ENCODE measurements at regions not wholly inside any gene's neighbourhood (a gene's known extent, or its start where the extent isn't known, plus 50 kb on each side); places are given as distances from the start of the nearest gene placed in this dataset.

DNA sequence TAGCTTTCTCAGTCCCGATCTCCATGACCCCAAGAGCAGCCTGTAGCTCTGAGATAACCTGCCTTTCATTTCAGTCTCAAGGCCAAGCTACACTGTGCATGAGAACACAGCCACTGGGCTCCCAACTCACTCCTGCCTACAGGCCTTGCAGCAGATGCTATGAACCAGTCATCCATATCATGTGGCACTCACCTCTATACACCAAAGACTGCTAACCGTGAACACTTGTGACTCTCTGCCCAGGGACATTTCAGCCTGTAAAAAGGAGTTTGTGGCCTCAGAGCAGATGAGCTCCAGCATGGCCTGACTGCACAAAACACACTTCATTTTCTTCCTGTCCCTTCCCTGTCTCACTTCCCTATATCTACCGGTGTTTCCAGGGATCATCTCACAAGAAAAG is 56.9 kb upstream of the NPY start:
- TF ChIP-seq, protein P1, sequence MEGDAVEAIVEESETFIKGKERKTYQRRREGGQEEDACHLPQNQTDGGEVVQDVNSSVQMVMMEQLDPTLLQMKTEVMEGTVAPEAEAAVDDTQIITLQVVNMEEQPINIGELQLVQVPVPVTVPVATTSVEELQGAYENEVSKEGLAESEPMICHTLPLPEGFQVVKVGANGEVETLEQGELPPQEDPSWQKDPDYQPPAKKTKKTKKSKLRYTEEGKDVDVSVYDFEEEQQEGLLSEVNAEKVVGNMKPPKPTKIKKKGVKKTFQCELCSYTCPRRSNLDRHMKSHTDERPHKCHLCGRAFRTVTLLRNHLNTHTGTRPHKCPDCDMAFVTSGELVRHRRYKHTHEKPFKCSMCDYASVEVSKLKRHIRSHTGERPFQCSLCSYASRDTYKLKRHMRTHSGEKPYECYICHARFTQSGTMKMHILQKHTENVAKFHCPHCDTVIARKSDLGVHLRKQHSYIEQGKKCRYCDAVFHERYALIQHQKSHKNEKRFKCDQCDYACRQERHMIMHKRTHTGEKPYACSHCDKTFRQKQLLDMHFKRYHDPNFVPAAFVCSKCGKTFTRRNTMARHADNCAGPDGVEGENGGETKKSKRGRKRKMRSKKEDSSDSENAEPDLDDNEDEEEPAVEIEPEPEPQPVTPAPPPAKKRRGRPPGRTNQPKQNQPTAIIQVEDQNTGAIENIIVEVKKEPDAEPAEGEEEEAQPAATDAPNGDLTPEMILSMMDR (IDR thresholded peaks at IDR 0.05), result no peak
- no peak for TF ChIP-seq POLR2A (IDR thresholded peaks at IDR 0.05)
